ENCODE measurements at regions not wholly inside any gene's neighbourhood (a gene's known extent, or its start where the extent isn't known, plus 50 kb on each side); places are given as distances from the start of the nearest gene placed in this dataset.

DNA sequence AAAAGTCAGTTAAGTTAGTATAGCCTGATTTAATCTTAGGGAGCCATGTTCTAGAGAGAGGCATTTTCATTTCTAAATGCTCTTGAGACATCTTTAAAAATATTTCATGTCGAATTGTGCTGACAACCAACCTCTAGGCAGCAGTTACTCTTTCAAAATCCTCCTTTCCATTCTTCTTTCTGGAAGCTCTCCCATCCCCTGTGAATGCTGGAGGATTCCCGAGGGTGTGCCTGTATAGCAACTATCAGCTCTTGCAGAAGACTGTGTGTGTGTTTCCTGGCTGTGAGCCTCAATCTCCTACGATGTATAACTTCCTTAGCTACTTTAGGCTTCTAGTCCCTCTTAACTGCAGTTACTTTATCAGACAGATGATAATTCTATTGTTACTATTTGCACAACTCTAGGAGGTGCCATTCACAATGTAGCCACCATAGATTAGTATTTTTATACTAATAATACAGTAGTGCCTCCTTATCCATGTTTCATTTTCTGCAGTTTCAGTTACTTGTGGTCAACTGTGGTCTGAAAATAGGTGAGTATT lies 250.3 kb downstream of the EDEM1 start:
- DNase-seq = no peak
- no peak overlapping the region for H3K27ac ChIP-seq
- TF ChIP-seq, protein P1, sequence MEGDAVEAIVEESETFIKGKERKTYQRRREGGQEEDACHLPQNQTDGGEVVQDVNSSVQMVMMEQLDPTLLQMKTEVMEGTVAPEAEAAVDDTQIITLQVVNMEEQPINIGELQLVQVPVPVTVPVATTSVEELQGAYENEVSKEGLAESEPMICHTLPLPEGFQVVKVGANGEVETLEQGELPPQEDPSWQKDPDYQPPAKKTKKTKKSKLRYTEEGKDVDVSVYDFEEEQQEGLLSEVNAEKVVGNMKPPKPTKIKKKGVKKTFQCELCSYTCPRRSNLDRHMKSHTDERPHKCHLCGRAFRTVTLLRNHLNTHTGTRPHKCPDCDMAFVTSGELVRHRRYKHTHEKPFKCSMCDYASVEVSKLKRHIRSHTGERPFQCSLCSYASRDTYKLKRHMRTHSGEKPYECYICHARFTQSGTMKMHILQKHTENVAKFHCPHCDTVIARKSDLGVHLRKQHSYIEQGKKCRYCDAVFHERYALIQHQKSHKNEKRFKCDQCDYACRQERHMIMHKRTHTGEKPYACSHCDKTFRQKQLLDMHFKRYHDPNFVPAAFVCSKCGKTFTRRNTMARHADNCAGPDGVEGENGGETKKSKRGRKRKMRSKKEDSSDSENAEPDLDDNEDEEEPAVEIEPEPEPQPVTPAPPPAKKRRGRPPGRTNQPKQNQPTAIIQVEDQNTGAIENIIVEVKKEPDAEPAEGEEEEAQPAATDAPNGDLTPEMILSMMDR (IDR thresholded peaks at IDR 0.05) = no peak
- no peak for TF ChIP-seq POLR2A (IDR thresholded peaks at IDR 0.05)
- H3K9me3 ChIP-seq = no peaks in the 10 kb centered on the region
- H3K36me3 ChIP-seq (ENCODE audit: low read depth, missing control alignments) = no peaks in the 10 kb centered on the region
- no peak overlapping the region for H3K4me3 ChIP-seq
- H3K4me1 ChIP-seq = no peaks in the 10 kb centered on the region
- intact Hi-C loops (cut with DNase I; ENCODE audit: low total_unique reads) = no loop called here
- no peaks in the 10 kb centered on the region for H3K27me3 ChIP-seq
- WGBS, 2 donors = 28 to 40% methylated on average over 3 of the region's 3 CpGs

DNA sequence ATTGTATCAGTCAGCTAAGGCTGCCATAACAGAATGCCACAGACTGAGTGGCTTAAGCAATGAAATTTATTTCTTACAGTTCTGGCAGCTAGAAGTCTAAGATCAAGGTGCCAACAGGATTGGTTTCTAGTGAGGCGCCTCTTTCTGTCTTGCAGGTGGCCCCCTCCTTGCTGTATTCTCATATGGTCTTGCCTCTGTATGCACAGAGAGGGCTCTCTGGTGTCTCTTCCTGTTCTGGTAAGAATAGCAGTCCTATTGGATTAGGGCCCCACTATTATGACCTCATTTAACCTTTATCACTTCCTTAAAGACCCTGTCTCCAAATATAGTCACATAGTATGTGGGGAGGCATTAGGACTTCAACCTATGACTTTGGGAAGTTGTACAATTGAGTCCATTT lies 253.9 kb downstream of the EDEM1 start:
- DNase-seq = no peak
- Histone ChIP-seq H3K4me3 (no peak overlapping the region), H3K27me3 (no peaks in the 10 kb centered on the region), H3K27ac (no peak overlapping the region), H3K4me1 (no peaks in the 10 kb centered on the region), H3K36me3 (ENCODE audit: low read depth, missing control alignments) (no peaks in the 10 kb centered on the region), H3K9me3 (no peaks in the 10 kb centered on the region)
- intact Hi-C loops (cut with DNase I; ENCODE audit: low total_unique reads) = no loop called here
- 95 to 100% methylated on average over 1 of the region's 1 CpG for WGBS, 2 donors
- TF ChIP-seq, protein P1 (IDR thresholded peaks at IDR 0.05) = no peak
- TF ChIP-seq POLR2A (IDR thresholded peaks at IDR 0.05) = no peak

DNA sequence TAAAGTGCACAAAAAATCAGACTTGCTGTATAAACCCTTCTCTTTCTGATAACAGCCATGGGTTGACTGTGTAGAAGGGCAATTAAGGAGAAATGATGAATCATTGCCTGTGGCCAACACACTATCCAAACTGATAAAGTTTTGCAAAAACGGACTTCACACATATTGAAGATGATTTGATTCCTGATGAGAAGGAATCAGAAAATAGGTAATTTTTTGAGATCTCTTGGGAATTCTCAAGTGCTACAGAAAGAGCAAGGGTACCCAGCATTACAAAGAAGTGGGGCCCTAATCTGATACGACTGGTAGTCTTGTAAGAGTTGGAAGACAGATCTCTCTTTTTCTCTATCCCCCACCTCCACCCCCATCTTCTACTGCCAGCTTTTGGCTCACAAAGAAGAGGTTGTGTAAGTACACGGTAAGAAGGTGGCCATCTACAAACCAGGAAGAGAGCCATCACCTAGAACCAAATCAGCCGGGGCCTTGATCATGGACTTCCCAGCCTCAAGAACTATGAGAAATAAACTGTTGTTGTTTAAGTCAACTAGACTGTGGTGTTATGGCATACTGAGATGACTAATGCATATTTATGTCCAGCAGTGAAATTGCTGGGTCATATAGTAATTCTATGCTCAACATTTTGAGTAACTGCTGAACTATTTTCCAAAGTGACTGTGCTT lies 254.7 kb downstream of the EDEM1 start:
- TF ChIP-seq POLR2A (IDR thresholded peaks at IDR 0.05) = no peak
- TF ChIP-seq, protein P1 (IDR thresholded peaks at IDR 0.05) = no peak
- no peaks in the 10 kb centered on the region for H3K9me3 ChIP-seq
- no peak overlapping the region for H3K27ac ChIP-seq
- no peak for DNase-seq
- intact Hi-C loops (cut with DNase I; ENCODE audit: low total_unique reads) = no loop called here
- no peaks in the 10 kb centered on the region for H3K27me3 ChIP-seq
- no peaks in the 10 kb centered on the region for H3K36me3 ChIP-seq (ENCODE audit: low read depth, missing control alignments)
- 58 to 88% methylated on average over 4 of the region's 4 CpGs for WGBS, 2 donors
- no peaks in the 10 kb centered on the region for H3K4me1 ChIP-seq
- H3K4me3 ChIP-seq = no peak overlapping the region

DNA sequence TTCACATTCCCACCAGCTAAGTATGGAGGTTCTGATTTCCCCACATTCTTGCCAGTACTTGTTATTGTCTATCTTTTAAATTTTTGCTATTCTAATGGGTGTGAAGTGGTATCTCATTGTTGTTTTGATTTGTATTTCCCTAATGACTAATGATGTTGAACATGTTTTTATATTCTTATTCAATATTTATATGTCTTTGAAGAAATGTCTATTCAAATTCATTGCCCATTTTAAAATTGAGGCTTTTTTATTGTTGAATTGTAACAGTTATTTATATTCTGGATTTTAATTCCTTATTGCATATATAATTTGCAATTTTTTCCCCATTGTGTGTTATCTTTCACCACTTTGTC lies 255.3 kb downstream of the EDEM1 start:
- DNase-seq = no peak
- Histone ChIP-seq H3K27ac (no peak overlapping the region), H3K36me3 (ENCODE audit: low read depth, missing control alignments) (no peaks in the 10 kb centered on the region), H3K9me3 (no peaks in the 10 kb centered on the region), H3K27me3 (no peaks in the 10 kb centered on the region), H3K4me1 (no peaks in the 10 kb centered on the region), H3K4me3 (no peak overlapping the region)
- no peak for TF ChIP-seq POLR2A (IDR thresholded peaks at IDR 0.05)
- TF ChIP-seq, protein P1 (IDR thresholded peaks at IDR 0.05) = no peak
- intact Hi-C loops (cut with DNase I; ENCODE audit: low total_unique reads) = no loop called here

DNA sequence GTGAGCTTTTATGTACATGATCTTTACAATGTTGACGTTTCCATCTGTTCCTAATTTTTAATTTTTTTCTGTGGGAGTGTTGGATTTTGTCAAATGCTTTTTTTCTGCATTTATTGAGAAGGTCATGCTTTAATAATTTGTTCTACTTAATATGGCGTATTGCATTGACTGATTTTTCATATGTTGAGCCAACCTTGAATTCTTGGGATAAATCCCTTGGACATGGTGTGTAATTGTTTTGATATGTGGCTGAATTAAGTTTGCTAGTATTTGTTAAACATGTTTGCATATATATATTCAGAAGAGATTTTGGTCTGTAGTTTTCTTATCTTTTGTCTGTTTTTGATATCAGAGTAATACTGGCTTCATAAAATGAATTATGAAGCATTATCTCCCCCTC lies 256.7 kb downstream of the EDEM1 start:
- H3K9me3 ChIP-seq = no peaks in the 10 kb centered on the region
- no peaks in the 10 kb centered on the region for H3K27me3 ChIP-seq
- no peak for TF ChIP-seq POLR2A (IDR thresholded peaks at IDR 0.05)
- TF ChIP-seq, protein P1 (IDR thresholded peaks at IDR 0.05) = no peak
- WGBS, 2 donors = 93 to 94% methylated on average over 2 of the region's 2 CpGs
- H3K4me3 ChIP-seq = no peak overlapping the region
- H3K4me1 ChIP-seq = no peaks in the 10 kb centered on the region
- no peaks in the 10 kb centered on the region for H3K36me3 ChIP-seq (ENCODE audit: low read depth, missing control alignments)
- intact Hi-C loops (cut with DNase I; ENCODE audit: low total_unique reads) = no loop called here
- no peak for DNase-seq
- H3K27ac ChIP-seq = no peak overlapping the region

Data from testis (tissue), 2 donors.